ENCODE measurements at regions not wholly inside any gene's neighbourhood (a gene's known extent, or its start where the extent isn't known, plus 50 kb on each side); places are given as distances from the start of the nearest gene placed in this dataset.

- TF ChIP-seq POLR2A (IDR thresholded peaks at IDR 0.05; ENCODE audit: insufficient read depth in 1 of 2, low read depth in 2 of 2, low read length in 2 of 2): no peak
- no peak for TF ChIP-seq ZNF362 (CRISPR knock-in tag; IDR thresholded peaks at IDR 0.05; ENCODE audit: borderline replicate concordance)
- no peak for TF ChIP-seq ZNF44 (CRISPR knock-in tag; IDR thresholded peaks at IDR 0.05)
- no peak for TF ChIP-seq TCF7 (IDR thresholded peaks at IDR 0.05; ENCODE audit: low read depth)
- no peak for TF ChIP-seq HOMEZ (CRISPR knock-in tag; IDR thresholded peaks at IDR 0.05; ENCODE audit: low read depth)
- no peak for TF ChIP-seq MTA3 (CRISPR knock-in tag; IDR thresholded peaks at IDR 0.05)
- no peak for TF ChIP-seq ESRRA (CRISPR knock-in tag; IDR thresholded peaks at IDR 0.05; ENCODE audit: low read depth)
- no peak for TF ChIP-seq RAD21 (CRISPR knock-in tag; IDR thresholded peaks at IDR 0.05)
- TF ChIP-seq ZNF580 (CRISPR knock-in tag; IDR thresholded peaks at IDR 0.05; ENCODE audit: borderline replicate concordance, low read depth): no peak
- no peak for TF ChIP-seq ZNF24 (IDR thresholded peaks at IDR 0.05)
- no peak for TF ChIP-seq ZBTB26 (CRISPR knock-in tag; IDR thresholded peaks at IDR 0.05; ENCODE audit: borderline replicate concordance)
- TF ChIP-seq CTCF (CRISPR knock-in tag; IDR thresholded peaks at IDR 0.05): no peak
Observed at GRCh38 chr17:64781014-64781756, 119.1 kb upstream of the SMURF2 start.

Data from HepG2 (cell line).